A673 (cell line): ENCODE measurements at regions not wholly inside any gene's neighbourhood (a gene's known extent, or its start where the extent isn't known, plus 50 kb on each side); places are given as distances from the start of the nearest gene placed in this dataset.

Experiments used
- BruUV-seq: library from RNA; stranded (reverse); fragments of 400-500 nt; replicated peaks from 2 replicates; lab custom pipeline; 2021; lab: Mats Ljungman, UMichigan
- CTCF ChIA-PET: fragments of 300-600 bp; sonication (Branson Sonifier 250); formaldehyde crosslinking; loops from one replicate; lab custom pipeline; 2022; ENCODE audit warnings: antibody characterized with exemption; lab: Charles Lee
- POLR2A ChIA-PET: fragments of 300-600 bp; sonication (Branson Sonifier 250); formaldehyde crosslinking; loops from one replicate; lab custom pipeline; 2022; ENCODE audit warnings: antibody characterized with exemption; ENCODE audit not compliant: low non-redundant PET; lab: Charles Lee
- DNase-seq: peaks from one replicate; pipeline ENCODE4 v3.0.0-alpha.2; 2015; ENCODE audit warnings: low spot score
- H3K27ac ChIP-seq: fragments of 200-600 bp; sonication (generic); 2 replicates; pipeline ENCODE4 v1.5.1; 2016; ENCODE audit warnings: mixed run types, low read depth, mild to moderate bottlenecking, mixed read lengths, antibody characterized with exemption, low read length; ENCODE audit not compliant: poor library complexity, severe bottlenecking
- H3K27me3 ChIP-seq: fragments of 200-600 bp; sonication (generic); replicated peaks from 2 replicates; pipeline ENCODE4 v1.6.1; 2017; ENCODE audit warnings: mixed run types, low read depth, mild to moderate bottlenecking, mixed read lengths, antibody characterized with exemption, low read length; ENCODE audit not compliant: insufficient read depth, poor library complexity
- H3K36me3 ChIP-seq: fragments of 200-600 bp; sonication (generic); 2 replicates; pipeline ENCODE4 v1.6.1; 2016; ENCODE audit warnings: mixed run types, mild to moderate bottlenecking, mixed read lengths, antibody characterized with exemption, low read length; ENCODE audit not compliant: insufficient read depth, poor library complexity, severe bottlenecking
- H3K4me1 ChIP-seq: fragments of 200-600 bp; sonication (generic); 2 replicates; pipeline ENCODE4 v1.6.1; 2017; ENCODE audit warnings: mixed run types, mild to moderate bottlenecking, mixed read lengths, antibody characterized with exemption, low read length; ENCODE audit not compliant: insufficient read depth, poor library complexity, severe bottlenecking
- H3K4me3 ChIP-seq: fragments of 200-600 bp; sonication (generic); 2 replicates; pipeline ENCODE4 v1.5.1; 2016; ENCODE audit warnings: low read depth, mixed run types, mild to moderate bottlenecking, mixed read lengths, low read length; ENCODE audit not compliant: poor library complexity, severe bottlenecking
- H3K9me3 ChIP-seq: fragments of 200-600 bp; sonication (generic); 2 replicates; pipeline ENCODE4 v1.6.1; 2016; ENCODE audit warnings: mixed run types, low read depth, mild to moderate bottlenecking, mixed read lengths, antibody characterized with exemption, low read length; ENCODE audit not compliant: poor library complexity, severe bottlenecking
- EZH2 ChIP-seq: fragments of 200-600 bp; sonication (generic); IDR thresholded peaks from 2 replicates; pipeline ENCODE4 v1.6.1; 2017; ENCODE audit warnings: borderline replicate concordance, low read depth, mild to moderate bottlenecking, mixed read lengths, antibody characterized with exemption, low read length; ENCODE audit not compliant: poor library complexity, severe bottlenecking
- intact Hi-C: fragments of 100-400 bp; cut with micrococcal nuclease; formaldehyde crosslinking; loops from one replicate; pipeline ENCODE4 v1.10.0; 2022; ENCODE audit not compliant: unreplicated experiment
- TF ChIP-seq, protein P1 (sequence below): fragments of 300-800, 200-600 bp; sonication (generic); conservative IDR thresholded peaks from 2 replicates; pipeline ENCODE4 v1.5.1; 2017; ENCODE audit warnings: low read depth, mild to moderate bottlenecking, antibody characterized with exemption, low read length, moderate library complexity, mixed read lengths

DNA sequence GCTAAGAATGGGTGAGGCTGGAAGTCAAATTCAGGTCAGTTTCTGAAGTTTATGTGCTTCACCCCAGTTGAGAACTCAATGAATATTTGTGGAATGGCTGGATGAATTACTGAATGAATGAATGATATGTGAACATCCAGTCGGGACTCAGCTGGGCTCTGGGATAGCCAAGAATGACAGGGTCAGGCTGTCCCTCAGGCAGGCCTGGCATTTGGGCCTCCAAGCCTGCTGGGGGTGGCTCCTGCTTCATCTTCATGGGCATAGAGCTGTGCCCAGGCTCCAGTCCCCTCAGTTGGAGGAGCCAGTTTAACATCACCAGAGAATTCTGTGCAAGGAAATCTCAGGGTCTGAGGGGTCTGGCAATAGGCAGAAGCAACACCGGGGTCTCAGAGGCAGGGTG lies 185.8 kb downstream of the PHETA1 start:
- Histone ChIP-seq H3K9me3 (no peaks in the 10 kb centered on the region), H3K27ac (no peak overlapping the region), H3K36me3 (no peaks in the 10 kb centered on the region), H3K4me3 (no peak overlapping the region), H3K4me1 (peaks cover 25% of the 10 kb centered on the region), H3K27me3 (no peaks in the 10 kb centered on the region)
- TF ChIP-seq EZH2, result no peak
- TF ChIP-seq, protein P1, sequence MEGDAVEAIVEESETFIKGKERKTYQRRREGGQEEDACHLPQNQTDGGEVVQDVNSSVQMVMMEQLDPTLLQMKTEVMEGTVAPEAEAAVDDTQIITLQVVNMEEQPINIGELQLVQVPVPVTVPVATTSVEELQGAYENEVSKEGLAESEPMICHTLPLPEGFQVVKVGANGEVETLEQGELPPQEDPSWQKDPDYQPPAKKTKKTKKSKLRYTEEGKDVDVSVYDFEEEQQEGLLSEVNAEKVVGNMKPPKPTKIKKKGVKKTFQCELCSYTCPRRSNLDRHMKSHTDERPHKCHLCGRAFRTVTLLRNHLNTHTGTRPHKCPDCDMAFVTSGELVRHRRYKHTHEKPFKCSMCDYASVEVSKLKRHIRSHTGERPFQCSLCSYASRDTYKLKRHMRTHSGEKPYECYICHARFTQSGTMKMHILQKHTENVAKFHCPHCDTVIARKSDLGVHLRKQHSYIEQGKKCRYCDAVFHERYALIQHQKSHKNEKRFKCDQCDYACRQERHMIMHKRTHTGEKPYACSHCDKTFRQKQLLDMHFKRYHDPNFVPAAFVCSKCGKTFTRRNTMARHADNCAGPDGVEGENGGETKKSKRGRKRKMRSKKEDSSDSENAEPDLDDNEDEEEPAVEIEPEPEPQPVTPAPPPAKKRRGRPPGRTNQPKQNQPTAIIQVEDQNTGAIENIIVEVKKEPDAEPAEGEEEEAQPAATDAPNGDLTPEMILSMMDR, result no peak
- CTCF ChIA-PET, result no interaction called here
- intact Hi-C loops, result no loop called here
- POLR2A ChIA-PET, result interaction anchor here (0.6 kb wide), 1 partner anchor 17 kb away, joined by 3 read pairs; no protein-coding TSS in a partner anchor
- DNase-seq, result no peak
- BruUV-seq, result no TSS peak

DNA sequence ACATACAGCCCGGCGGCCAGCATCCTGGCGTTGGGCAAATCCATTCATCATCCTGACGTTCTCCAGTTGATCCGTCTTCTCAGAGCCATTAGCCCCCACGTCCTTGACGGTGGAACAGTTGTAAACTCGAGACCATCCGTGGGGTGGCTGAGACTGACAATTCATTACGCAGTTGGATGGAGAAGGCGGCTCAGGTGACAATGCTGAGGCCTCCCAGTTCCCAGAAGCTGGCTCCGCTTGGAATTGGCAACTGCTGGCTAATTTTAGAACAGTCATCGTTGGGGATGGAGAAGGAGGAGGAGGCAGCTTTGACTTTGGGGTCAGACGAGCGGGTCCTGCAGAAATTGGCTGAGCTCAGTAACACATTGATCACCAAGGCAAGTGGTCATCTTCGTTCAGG lies 186.5 kb downstream of the PHETA1 start:
- intact Hi-C loops, result no loop called here
- Histone ChIP-seq H3K4me1 (peaks cover 25% of the 10 kb centered on the region), H3K27me3 (no peaks in the 10 kb centered on the region), H3K9me3 (no peaks in the 10 kb centered on the region), H3K36me3 (no peaks in the 10 kb centered on the region), H3K4me3 (no peak overlapping the region), H3K27ac (no peak overlapping the region)
- ChIA-PET CTCF (no interaction called here), POLR2A (no interaction called here)
- DNase-seq, result no peak
- BruUV-seq, result no TSS peak
- TF ChIP-seq EZH2, result no peak
- TF ChIP-seq, protein P1, result no peak

DNA sequence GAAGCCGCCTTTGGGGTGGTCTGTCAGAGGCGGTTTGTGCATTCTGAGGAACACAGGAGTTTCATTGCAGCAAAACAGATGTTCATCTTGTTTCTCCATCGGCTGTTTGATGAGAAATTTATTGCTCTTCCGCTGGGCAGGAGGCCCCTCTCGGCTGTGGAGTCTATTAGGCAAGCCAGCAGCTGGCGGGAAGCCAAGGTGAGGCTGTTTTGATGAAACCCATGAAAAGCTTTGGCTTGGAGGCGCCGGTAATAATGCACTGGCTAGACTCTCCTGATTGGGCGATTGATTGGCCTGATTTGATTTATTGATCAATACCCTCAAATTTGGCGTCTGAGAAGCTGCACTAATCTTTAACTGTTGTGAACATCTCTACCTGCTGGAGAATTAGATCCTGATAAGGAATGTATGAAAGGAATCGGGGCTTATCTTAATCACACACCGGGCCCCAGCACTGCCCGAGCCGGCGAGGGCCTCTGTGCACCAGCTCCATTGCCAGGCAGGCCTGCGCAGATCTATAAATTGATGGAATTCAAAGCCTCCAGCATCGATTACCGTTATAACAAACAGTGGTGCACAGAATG lies 187.7 kb downstream of the PHETA1 start:
- BruUV-seq, result no TSS peak
- DNase-seq, result peak; percentile 94
- Histone ChIP-seq H3K27ac (peak overlapping the region; percentile 38), H3K9me3 (no peaks in the 10 kb centered on the region), H3K4me3 (peak overlapping the region; percentile 13), H3K27me3 (no peaks in the 10 kb centered on the region), H3K36me3 (no peaks in the 10 kb centered on the region), H3K4me1 (peaks cover 25% of the 10 kb centered on the region)
- intact Hi-C loops, result no loop called here
- CTCF ChIA-PET, result no interaction called here
- TF ChIP-seq, protein P1, result no peak
- TF ChIP-seq EZH2, result no peak
- POLR2A ChIA-PET, result no interaction called here
